Fibroblast of villous mesenchyme (primary cell): ENCODE measurements at regions not wholly inside any gene's neighbourhood (a gene's known extent, or its start where the extent isn't known, plus 50 kb on each side); places are given as distances from the start of the nearest gene placed in this dataset.

Experiments
- DNase-seq: peaks from one replicate; pipeline ENCODE4 v3.0.0-alpha.2; 2010; ENCODE audit warnings: low read depth
- H3K4me3 ChIP-seq: 2 replicates; pipeline ENCODE4 v1.5.1; 2011; ENCODE audit warnings: low read depth, mild to moderate bottlenecking, low read length
- TF ChIP-seq, protein P1 (sequence below): IDR thresholded peaks from 2 replicates; pipeline ENCODE4 v1.5.1; 2012; ENCODE audit warnings: low read depth, mild to moderate bottlenecking, low read length; ENCODE audit not compliant: insufficient read depth

DNA sequence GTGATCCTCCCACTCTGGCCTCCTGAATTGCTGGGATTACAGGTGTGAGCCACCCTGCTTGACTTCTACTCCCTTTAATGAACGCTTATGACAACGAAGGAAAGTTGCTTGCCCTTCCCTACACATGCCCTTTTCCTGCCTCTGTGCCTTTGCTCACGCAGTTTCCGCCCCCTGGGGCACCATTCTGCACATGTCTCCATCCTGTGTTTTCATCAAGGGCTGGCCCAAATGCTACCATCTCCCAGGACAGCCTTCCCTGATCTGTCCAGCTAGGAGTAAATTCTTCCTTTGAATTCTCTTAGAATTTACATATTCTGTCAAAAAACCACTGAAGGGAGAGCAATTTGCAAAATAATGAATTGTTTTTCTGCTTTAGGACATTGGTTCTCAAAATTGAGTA lies 50.0 kb upstream of the KMT2C start:
- no peak for DNase-seq
- TF ChIP-seq, protein P1, sequence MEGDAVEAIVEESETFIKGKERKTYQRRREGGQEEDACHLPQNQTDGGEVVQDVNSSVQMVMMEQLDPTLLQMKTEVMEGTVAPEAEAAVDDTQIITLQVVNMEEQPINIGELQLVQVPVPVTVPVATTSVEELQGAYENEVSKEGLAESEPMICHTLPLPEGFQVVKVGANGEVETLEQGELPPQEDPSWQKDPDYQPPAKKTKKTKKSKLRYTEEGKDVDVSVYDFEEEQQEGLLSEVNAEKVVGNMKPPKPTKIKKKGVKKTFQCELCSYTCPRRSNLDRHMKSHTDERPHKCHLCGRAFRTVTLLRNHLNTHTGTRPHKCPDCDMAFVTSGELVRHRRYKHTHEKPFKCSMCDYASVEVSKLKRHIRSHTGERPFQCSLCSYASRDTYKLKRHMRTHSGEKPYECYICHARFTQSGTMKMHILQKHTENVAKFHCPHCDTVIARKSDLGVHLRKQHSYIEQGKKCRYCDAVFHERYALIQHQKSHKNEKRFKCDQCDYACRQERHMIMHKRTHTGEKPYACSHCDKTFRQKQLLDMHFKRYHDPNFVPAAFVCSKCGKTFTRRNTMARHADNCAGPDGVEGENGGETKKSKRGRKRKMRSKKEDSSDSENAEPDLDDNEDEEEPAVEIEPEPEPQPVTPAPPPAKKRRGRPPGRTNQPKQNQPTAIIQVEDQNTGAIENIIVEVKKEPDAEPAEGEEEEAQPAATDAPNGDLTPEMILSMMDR = no peak
- H3K4me3 ChIP-seq = no peak overlapping the region
